HL-60 (cell line): ENCODE measurements at regions not wholly inside any gene's neighbourhood (a gene's known extent, or its start where the extent isn't known, plus 50 kb on each side); places are given as distances from the start of the nearest gene placed in this dataset.

ENCODE experiments used
- DNase-seq, 2 experiments: peaks; one replicate each; pipeline ENCODE4 v3.0.0-alpha.2; 2010 to 2020; ENCODE audit warnings: low read depth in 1 of 2, low spot score in 1 of 2
- H3K27ac ChIP-seq: fragments of 250-450 bp; sonication (Bioruptor Pico); replicated peaks from 2 replicates; pipeline ENCODE4 v1.5.1; 2020; ENCODE audit warnings: mild to moderate bottlenecking, moderate library complexity
- H3K27me3 ChIP-seq: fragments of 250-450 bp; sonication (Bioruptor Pico); 2 replicates; pipeline ENCODE4 v1.5.1; 2021; ENCODE audit warnings: mild to moderate bottlenecking, moderate library complexity; ENCODE audit not compliant: insufficient read depth, poor library complexity, severe bottlenecking
- H3K4me3 ChIP-seq: replicated peaks from 2 replicates; pipeline ENCODE4 v1.5.1; 2011; ENCODE audit warnings: mild to moderate bottlenecking, control low read depth, low read length; ENCODE audit not compliant: insufficient read depth
- GABPA ChIP-seq: IDR thresholded peaks from 2 replicates; pipeline ENCODE4 v1.6.1; 2012; ENCODE audit warnings: low read depth
- POLR2AphosphoS5 ChIP-seq: IDR thresholded peaks from 2 replicates; pipeline ENCODE4 v1.6.1; 2012; ENCODE audit warnings: low read depth
- SPI1 ChIP-seq: IDR thresholded peaks from 2 replicates; pipeline ENCODE4 v1.6.1; 2012; ENCODE audit warnings: low read depth, mild to moderate bottlenecking, borderline replicate concordance
- TF ChIP-seq, protein P1 (sequence below): IDR thresholded peaks from one replicate; pipeline ENCODE4 v1.5.1; 2011; ENCODE audit warnings: low read length, control low read depth, inconsistent platforms; ENCODE audit not compliant: insufficient read depth
- TF ChIP-seq, protein P2 (sequence below): IDR thresholded peaks from 2 replicates; pipeline ENCODE4 v1.6.1; 2012; ENCODE audit warnings: low read depth; ENCODE audit not compliant: insufficient replicate concordance

DNA sequence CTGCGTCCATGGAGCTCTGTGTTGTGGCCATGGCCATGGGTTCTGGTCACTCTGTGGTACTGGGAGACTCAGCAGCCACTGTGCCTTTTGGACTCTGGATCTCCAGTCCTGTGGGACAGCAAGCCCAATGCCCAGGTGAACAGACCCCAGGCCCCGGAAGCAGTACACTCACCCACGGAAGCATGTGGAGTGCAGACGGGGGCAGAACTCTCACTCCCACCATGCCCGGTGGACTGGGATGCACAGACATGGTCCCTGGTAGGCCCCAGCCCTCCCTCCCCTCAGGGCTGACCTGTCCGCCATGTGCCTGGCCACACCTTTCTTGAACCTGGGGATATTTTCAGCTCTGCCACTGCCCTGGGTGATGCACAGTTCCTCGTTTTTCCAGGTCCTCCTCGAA lies 163.3 kb downstream of the URI1 start:
- Histone ChIP-seq H3K27me3 (no peaks in the 10 kb centered on the region), H3K27ac (no peak overlapping the region), H3K4me3 (no peak overlapping the region)
- no peak for DNase-seq
- TF ChIP-seq, protein P1, sequence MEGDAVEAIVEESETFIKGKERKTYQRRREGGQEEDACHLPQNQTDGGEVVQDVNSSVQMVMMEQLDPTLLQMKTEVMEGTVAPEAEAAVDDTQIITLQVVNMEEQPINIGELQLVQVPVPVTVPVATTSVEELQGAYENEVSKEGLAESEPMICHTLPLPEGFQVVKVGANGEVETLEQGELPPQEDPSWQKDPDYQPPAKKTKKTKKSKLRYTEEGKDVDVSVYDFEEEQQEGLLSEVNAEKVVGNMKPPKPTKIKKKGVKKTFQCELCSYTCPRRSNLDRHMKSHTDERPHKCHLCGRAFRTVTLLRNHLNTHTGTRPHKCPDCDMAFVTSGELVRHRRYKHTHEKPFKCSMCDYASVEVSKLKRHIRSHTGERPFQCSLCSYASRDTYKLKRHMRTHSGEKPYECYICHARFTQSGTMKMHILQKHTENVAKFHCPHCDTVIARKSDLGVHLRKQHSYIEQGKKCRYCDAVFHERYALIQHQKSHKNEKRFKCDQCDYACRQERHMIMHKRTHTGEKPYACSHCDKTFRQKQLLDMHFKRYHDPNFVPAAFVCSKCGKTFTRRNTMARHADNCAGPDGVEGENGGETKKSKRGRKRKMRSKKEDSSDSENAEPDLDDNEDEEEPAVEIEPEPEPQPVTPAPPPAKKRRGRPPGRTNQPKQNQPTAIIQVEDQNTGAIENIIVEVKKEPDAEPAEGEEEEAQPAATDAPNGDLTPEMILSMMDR = no peak
- TF ChIP-seq POLR2AphosphoS5 = no peak
- TF ChIP-seq GABPA = no peak

DNA sequence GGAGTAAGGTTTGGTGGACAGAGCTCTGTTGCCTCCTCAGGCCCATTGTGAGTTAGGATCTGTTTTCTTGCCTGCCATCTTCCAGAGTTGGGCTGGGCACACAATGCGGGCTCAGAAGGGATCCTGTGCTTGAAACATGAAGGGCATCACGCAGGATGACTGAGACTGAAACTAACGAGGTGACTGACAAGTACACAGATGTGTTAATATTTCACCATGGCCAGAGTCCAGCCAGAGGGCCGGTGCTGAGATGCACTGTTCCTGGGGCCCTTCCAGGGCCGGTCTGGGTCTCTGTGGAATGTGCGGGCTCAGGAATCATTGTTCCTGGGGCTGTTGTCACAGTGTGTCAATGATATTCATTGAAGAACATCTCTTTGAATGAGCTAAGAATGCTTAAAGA lies 163.7 kb downstream of the URI1 start:
- no peak for TF ChIP-seq SPI1
- TF ChIP-seq, protein P1 = no peak
- TF ChIP-seq, protein P2, sequence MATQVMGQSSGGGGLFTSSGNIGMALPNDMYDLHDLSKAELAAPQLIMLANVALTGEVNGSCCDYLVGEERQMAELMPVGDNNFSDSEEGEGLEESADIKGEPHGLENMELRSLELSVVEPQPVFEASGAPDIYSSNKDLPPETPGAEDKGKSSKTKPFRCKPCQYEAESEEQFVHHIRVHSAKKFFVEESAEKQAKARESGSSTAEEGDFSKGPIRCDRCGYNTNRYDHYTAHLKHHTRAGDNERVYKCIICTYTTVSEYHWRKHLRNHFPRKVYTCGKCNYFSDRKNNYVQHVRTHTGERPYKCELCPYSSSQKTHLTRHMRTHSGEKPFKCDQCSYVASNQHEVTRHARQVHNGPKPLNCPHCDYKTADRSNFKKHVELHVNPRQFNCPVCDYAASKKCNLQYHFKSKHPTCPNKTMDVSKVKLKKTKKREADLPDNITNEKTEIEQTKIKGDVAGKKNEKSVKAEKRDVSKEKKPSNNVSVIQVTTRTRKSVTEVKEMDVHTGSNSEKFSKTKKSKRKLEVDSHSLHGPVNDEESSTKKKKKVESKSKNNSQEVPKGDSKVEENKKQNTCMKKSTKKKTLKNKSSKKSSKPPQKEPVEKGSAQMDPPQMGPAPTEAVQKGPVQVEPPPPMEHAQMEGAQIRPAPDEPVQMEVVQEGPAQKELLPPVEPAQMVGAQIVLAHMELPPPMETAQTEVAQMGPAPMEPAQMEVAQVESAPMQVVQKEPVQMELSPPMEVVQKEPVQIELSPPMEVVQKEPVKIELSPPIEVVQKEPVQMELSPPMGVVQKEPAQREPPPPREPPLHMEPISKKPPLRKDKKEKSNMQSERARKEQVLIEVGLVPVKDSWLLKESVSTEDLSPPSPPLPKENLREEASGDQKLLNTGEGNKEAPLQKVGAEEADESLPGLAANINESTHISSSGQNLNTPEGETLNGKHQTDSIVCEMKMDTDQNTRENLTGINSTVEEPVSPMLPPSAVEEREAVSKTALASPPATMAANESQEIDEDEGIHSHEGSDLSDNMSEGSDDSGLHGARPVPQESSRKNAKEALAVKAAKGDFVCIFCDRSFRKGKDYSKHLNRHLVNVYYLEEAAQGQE = no peak
- no peak for TF ChIP-seq GABPA
- no peak for TF ChIP-seq POLR2AphosphoS5
- H3K27me3 ChIP-seq = no peaks in the 10 kb centered on the region
- H3K27ac ChIP-seq = no peak overlapping the region
- DNase-seq = no peak
- H3K4me3 ChIP-seq = no peak overlapping the region

DNA sequence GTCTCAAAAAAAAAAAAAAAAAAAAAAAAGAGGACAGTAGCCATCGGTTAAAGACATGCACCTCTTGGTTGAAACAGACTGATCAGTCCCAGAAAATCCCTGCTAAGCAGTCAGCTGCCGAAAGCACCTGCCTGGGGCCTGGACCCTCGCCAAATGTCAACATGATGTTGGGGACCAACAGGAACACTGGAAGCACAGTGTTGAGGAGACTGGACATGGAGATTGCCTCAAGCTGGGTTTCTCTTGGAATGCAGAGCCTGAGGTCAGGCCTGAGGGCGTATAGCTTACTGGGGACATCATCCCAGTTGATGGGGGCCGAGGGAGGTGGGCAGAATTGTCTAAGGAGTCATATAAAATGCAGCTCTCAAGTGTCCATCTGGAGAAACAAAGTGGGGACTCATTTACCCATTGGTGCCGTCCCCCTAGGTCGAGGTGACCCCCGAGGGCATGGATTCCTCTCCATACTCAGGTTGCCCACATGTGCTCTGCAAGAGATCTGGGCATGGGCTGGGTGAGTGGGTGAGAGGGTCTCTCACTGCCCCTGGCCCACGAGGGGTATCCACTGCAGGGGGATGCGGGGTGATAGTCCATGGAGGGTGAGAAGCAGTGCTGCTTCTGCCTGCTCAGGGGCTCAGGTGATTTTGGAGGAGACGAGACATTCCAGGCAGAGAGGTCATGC lies 164.5 kb downstream of the URI1 start:
- Histone ChIP-seq H3K4me3 (no peak overlapping the region), H3K27ac (no peak overlapping the region), H3K27me3 (no peaks in the 10 kb centered on the region)
- no peak for DNase-seq
- no peak for TF ChIP-seq GABPA
- TF ChIP-seq POLR2AphosphoS5 = no peak
- TF ChIP-seq, protein P1 = no peak
- no peak for TF ChIP-seq SPI1
- TF ChIP-seq, protein P2 = no peak

DNA sequence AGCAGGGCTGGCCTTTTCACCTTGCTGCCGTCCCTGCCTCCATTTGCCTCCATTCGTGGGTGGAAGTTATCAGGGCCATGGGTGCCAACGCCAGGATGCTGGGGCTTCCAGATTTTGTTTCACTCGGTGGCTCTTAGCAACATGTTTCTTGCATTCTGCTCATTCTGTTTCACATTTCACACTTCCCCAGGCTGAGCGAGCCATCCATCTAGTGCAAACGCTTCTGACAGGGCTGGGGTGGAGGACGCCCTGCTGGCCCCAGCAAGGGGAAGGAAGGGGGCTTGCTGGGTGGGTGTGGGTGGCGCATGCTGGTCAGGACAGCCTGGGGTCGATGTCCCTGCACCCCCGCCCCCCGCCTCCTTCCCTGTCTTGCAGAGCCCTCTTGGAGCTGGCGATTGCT lies 165.2 kb downstream of the URI1 start:
- no peak overlapping the region for H3K4me3 ChIP-seq
- H3K27ac ChIP-seq = no peak overlapping the region
- no peak for DNase-seq
- H3K27me3 ChIP-seq = no peaks in the 10 kb centered on the region
- TF ChIP-seq SPI1 (no peak), GABPA (no peak)
- TF ChIP-seq, protein P2 = no peak
